HG03108 (cell line): ENCODE measurements at regions not wholly inside any gene's neighbourhood (a gene's known extent, or its start where the extent isn't known, plus 50 kb on each side); places are given as distances from the start of the nearest gene placed in this dataset.
"Not testable (repeated sequence)": the region's sequence is repeated elsewhere in the genome, so short reads cannot be mapped to it uniquely, and the experiment has no call there.

Source experiments
- ATAC-seq: cut with Tn5 transposase; IDR thresholded peaks from one replicate; pipeline ENCODE4 v1.9.1; 2021; ENCODE audit warnings: moderate library complexity; ENCODE audit not compliant: unreplicated experiment

DNA sequence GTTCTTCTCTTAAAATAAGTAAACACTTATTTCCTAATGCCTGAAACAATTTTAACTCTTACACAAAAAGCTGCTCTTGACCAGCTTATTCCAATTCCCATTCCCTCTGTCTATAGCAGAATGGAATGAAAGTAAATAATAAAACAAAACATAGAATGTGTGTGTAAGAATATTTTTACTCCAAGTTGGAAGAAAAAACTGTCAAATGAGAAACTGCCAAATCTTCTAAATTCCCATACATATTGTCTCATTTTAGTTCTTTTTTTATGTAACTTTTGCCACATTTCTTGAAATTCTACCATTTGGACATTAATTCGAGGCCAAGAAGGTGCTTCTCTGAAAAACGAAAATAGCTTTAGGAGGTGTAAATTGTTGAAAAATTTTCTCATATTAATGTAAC, 477.1 kb downstream of the FAT4 start:
- ATAC-seq = no peak

DNA sequence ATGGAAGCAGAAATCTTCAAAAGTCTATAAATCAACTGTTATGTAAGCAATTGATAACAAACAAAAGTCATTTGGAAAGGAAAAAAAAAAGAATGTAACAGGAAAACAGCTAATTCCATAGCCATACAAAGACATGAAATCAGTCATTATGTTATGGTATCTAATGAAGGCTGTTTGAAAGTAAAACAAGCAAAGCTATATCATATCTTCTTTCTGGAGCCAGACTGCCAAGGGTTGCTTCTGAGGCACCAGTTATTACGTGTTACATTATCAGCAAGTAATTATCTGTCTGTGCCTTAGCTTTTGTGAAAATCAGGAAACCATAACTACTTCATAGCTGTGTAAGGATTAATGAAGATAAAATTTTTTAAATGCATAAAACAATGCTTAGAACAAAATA, 480.2 kb downstream of the FAT4 start:
- no peak for ATAC-seq

DNA sequence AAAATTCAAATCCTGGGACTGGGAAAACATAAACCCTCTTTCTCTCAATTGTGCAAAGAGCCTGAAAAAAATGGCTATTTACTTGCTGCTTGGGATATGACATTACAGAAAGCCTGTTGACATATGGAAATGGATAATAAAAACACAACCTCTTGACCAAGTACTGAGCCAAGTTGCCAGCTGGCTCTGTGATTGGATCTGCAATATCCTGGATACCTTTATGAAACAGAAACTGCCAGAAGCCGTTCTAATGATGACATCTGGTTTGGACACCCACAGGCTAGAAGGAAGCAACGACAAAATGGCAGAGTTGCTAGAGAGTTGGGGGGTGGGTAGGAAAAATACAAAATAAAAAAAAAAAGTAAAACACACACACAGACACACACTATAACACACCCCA, 481.4 kb downstream of the FAT4 start:
- ATAC-seq = no peak

GRCh38 chr4:125797621-125798020, 482.9 kb downstream of the FAT4 start:
- ATAC-seq = not testable (repeated sequence)

DNA sequence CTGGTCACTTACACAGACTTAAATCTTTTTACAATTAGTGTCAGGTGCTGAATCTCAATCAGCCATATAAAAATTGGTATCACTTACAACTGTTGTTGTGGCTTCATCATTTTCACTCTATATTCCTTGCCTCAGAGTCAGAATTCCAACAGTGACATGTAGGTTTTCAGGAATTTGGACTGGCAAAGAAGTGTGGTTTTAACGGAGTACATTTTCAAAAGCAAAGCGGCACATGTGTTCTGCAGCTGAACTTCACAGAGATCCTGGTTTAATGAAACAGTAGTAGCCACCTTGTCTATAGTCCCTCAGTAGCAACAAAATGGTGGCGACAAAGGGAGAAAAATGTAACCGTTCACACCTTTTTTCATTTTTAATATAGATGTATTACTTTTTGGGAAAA, 486.6 kb downstream of the FAT4 start:
- no peak for ATAC-seq

GRCh38 chr4:125801924-125802323, 487.2 kb downstream of the FAT4 start:
- no peak for ATAC-seq

DNA sequence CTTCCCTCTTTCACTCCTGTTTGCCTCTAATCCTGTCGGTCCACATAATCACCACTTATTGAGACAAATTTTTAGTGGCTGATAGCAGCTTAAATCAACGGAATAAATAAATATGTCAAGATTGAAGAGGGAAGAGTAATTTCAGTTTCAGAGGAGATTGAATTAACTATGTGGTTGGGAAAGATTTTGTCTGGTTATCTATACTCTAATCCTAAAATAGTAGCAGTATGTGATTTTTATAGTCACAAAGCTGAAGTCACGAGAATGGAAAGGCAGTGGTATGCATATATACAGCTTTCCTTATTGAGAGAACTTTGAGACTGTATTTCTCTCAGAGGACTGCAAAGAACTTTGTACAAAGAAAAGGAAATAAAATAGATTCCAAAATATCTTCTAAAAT, 493.3 kb downstream of the FAT4 start:
- no peak for ATAC-seq

GRCh38 chr4:125808570-125808969, 493.8 kb downstream of the FAT4 start:
- no peak for ATAC-seq

DNA sequence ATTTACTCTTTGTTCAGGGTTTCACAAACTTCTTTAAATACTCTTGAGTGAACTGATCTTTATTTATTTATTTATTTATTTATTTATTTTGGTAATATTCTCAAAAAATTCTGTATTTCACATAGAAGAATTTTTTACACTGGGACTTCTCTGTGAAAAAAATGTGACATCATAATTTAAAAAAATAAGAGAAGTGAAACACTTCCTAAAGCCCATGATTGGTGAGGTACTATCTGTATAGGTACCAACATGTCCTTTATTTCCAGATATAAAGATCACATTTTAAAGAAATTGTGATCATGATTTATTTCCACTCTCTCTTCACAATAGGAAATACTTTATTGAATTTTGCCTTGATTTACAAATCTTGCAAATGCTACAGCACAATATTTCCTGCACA, 497.1 kb downstream of the FAT4 start:
- ATAC-seq = no peak

- no peak for ATAC-seq
Observed at GRCh38 chr4:125826801-125827695, 512.3 kb downstream of the FAT4 start.

DNA sequence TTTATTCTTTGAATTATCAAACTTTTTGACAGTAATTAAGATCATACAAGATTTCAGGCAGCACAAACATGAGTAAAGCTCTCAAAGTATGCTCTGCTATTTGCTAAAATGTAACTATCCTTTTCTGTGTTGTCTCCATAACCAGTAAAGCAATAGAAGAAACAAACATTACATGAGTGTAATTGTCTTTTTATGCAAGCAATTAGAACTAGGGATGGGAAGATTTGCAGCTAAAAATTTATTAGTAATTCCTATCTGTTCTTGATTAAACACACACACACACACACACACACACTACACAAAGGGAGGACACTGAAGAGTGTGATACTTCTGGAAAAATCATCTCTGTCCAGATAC, 512.9 kb downstream of the FAT4 start:
- ATAC-seq = no peak

- no peak for ATAC-seq
Observed at GRCh38 chr4:125828346-125828745, 513.6 kb downstream of the FAT4 start.

DNA sequence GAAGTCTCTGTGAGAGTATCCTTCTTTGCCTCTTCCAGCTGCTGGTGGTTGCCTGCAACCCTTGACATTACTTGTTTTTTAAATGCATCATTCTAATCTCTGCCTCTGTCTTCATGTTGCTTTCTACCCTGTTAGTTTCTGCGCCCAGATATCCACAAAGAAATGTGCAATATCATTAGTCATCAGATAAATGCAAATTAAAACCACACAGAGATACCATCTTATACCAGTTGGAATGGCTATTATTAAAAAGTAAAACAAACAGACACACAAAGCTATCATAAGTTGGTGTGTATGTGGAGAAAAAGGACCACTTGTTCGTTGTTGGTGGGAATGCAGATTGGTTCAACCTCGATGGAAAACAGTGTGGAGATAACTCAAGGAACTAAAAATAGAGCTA, 517.4 kb downstream of the FAT4 start:
- no peak for ATAC-seq

DNA sequence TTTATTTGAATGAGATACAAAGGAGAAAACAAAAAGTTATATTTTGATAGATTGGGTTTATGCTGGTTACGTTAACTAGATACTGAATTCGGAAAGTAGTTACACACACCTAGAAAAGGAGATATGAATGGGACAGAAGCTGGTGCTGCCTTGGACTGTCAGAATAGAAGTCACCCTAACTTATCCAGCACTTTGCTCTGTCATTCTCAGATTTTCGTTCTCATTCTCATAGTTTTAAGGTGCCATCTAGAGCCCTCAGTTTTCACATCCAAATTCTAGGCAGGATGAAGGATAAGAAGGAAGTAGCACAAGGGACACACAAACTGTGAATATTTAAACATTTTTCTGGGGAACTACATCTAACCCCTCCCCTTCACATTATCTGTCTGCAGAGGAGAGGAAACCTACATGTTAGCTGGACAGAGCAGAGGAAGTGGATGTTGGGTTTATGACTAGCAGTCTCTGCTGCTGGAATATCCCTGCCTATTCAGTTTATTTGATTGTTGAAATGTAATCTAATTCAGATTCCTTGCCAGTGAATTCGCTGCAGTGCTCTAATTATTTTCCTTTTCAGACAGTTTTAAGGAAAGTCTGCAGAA, 521.9 kb downstream of the FAT4 start:
- ATAC-seq = no peak

GRCh38 chr4:125837493-125838201, 522.9 kb downstream of the FAT4 start:
- no peak for ATAC-seq

DNA sequence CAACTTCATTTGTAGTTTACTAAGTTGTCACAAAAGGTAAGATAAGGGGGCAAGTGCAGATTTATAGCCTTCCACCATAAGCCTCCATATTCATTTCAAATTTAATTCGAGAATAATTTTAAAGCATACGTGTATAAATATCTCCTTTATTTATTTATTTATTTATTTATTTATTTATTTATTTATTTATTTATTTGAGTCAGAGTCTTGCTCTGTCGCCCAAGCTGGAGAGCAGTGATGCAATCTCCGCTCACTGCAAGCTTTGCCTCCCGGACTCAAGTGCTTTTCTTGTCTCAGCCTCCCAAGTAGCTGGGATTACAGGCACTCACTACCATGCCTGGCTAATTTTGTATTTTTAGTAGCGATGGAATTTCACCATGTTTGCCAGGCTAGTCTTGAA, 523.4 kb downstream of the FAT4 start:
- no peak for ATAC-seq

DNA sequence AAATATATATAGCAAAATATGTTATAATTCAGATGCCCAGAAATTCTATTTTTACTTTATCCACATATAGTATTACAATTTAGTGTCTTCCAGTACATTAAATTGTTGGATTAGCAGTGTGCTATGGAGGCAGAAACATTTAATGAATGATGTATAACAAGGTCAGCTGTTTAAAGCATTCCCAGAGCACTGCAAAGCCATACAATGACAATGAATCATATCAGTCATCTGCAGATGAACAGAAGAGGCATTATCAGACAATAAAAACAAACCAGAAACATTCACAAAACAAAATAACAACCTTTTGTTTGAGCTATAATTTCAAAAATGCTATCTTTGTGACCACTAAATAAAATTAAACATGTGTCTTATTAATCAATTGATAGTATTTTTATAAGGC, 524.2 kb downstream of the FAT4 start:
- no peak for ATAC-seq

DNA sequence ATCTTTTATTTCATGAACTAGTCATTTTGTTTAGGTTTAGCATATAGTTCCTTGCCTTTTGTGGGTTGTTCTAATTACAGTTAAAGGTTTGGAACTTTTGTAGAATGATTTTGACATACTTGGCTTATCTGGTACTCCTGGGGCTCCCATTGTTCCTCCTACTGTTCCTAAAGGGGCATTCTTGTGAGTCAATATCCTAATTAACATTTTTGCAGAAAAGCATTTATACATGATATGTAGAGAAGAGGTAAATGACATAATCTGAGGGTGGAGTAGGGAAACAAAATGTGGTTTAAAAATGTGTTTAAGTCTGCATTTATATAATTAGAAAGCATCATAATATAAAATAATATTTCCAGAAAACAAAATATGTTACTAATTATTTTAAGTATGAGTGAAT, 529.2 kb downstream of the FAT4 start:
- no peak for ATAC-seq

GRCh38 chr4:125847518-125847917, 532.8 kb downstream of the FAT4 start:
- ATAC-seq = no peak

- ATAC-seq = no peak
Observed at GRCh38 chr4:125849869-125850268, 535.1 kb downstream of the FAT4 start.

DNA sequence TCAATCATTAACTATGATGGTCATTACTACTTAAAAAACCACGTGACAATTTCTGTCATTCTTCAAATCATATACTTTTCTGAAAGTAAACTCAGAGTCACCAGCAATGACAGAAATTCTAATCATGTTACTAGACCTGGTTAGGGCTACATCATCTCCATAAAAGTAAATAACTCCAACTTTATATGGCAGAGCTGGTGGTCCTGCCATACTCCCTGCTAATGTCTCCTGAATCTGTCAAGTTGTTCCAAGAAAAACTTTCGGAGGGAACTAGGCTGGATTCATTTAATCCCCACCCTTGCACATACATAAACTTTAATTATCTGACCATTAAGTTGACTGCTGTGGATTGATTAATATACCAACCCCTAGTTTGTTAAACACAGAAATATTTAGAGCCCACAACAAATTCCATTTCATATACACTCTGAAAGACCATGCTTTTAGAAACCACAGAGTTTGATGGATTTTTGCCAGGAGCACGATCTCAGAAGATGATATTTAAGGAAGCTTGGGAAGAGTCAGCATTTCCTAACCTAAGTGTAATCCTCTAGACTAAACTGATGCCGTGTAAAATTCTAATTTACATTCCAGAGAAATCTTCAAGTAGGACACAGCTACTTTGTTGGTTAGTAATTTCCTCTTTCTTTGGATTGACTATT, 577.0 kb downstream of the FAT4 start:
- ATAC-seq = no peak

GRCh38 chr4:125904802-125905201, 590.0 kb downstream of the FAT4 start:
- ATAC-seq = no peak
